ENCODE measurements at regions not wholly inside any gene's neighbourhood (a gene's known extent, or its start where the extent isn't known, plus 50 kb on each side); places are given as distances from the start of the nearest gene placed in this dataset.

- H3K9me3 ChIP-seq, result no peaks in the 10 kb centered on the region
- peaks cover 0 to 52% (median 52%) of the 10 kb centered on the region in 3 donors for H3K4me1 ChIP-seq
- no peak overlapping the region for H3K4me3 ChIP-seq
- TF ChIP-seq CTCF (IDR thresholded peaks at IDR 0.05) (no peak), POLR2A (IDR thresholded peaks at IDR 0.05) (no peak)
- H3K27ac ChIP-seq, result no peak overlapping the region
- no peaks in the 10 kb centered on the region for H3K27me3 ChIP-seq
- 46 to 56% methylated on average over 11 to 16 of the region's 17 CpGs for WGBS, 2 donors
- no peak for DNase-seq
- intact Hi-C loops (cut with DNase I), result no loop called here
- H3K36me3 ChIP-seq, result no peaks in the 10 kb centered on the region
Measured at GRCh38 chr20:50330504-50331313, 140.1 kb downstream of the CEBPB start.

- WGBS, 2 donors, result 35 to 84% methylated on average over 4 to 6 of the region's 10 CpGs
- H3K4me1 ChIP-seq, result peaks cover 0 to 50% (median 48%) of the 10 kb centered on the region in 3 donors
- no peaks in the 10 kb centered on the region for H3K36me3 ChIP-seq
- no peaks in the 10 kb centered on the region for H3K27me3 ChIP-seq
- TF ChIP-seq POLR2A (IDR thresholded peaks at IDR 0.05) (no peak), CTCF (IDR thresholded peaks at IDR 0.05) (no peak)
- intact Hi-C loops (cut with DNase I), result no loop called here
- no peak for DNase-seq
- H3K4me3 ChIP-seq, result no peak overlapping the region
- no peaks in the 10 kb centered on the region for H3K9me3 ChIP-seq
- H3K27ac ChIP-seq, result peak overlapping the region in 3 of 4 donors; percentile 7 to 41 (median 35)
Measured at GRCh38 chr20:50331469-50332363, 141.1 kb downstream of the CEBPB start.

- WGBS, 2 donors, result 85 to 91% methylated on average over 7 to 11 of the region's 11 CpGs
- DNase-seq, result no peak
- H3K4me1 ChIP-seq, result peaks cover 0 to 50% (median 48%) of the 10 kb centered on the region in 3 donors
- TF ChIP-seq CTCF (IDR thresholded peaks at IDR 0.05) (no peak), POLR2A (IDR thresholded peaks at IDR 0.05) (no peak)
- intact Hi-C loops (cut with DNase I), result no loop called here
- H3K4me3 ChIP-seq, result no peak overlapping the region
- no peaks in the 10 kb centered on the region for H3K9me3 ChIP-seq
- H3K36me3 ChIP-seq, result no peaks in the 10 kb centered on the region
- H3K27me3 ChIP-seq, result no peaks in the 10 kb centered on the region
- H3K27ac ChIP-seq, result peak overlapping the region in 2 of 4 donors; percentile 33 to 68
Measured at GRCh38 chr20:50332491-50332980, 141.9 kb downstream of the CEBPB start.

GRCh38 chr20:50333131-50333670 is 142.6 kb downstream of the CEBPB start:
- H3K27ac ChIP-seq, result peak overlapping the region; percentile 19 to 83 (median 66)
- no peaks in the 10 kb centered on the region for H3K27me3 ChIP-seq
- H3K4me3 ChIP-seq, result no peak overlapping the region
- intact Hi-C loops (cut with DNase I), result no loop called here
- DNase-seq, result no peak
- WGBS, 2 donors, result 74 to 87% methylated on average over 5 to 6 of the region's 6 CpGs
- no peaks in the 10 kb centered on the region for H3K36me3 ChIP-seq
- H3K4me1 ChIP-seq, result peaks cover 0 to 53% (median 52%) of the 10 kb centered on the region in 3 donors
- H3K9me3 ChIP-seq, result no peaks in the 10 kb centered on the region
- TF ChIP-seq POLR2A (IDR thresholded peaks at IDR 0.05) (no peak), CTCF (IDR thresholded peaks at IDR 0.05) (no peak)
